GM21576 (cell line): ENCODE measurements at regions not wholly inside any gene's neighbourhood (a gene's known extent, or its start where the extent isn't known, plus 50 kb on each side); places are given as distances from the start of the nearest gene placed in this dataset.
"Not testable (repeated sequence)": the region's sequence is repeated elsewhere in the genome, so short reads cannot be mapped to it uniquely, and the experiment has no call there.

ENCODE experiments used
- ATAC-seq: cut with Tn5 transposase; IDR thresholded peaks from one replicate; pipeline ENCODE4 v1.9.1; 2021; ENCODE audit warnings: mild to moderate bottlenecking, moderate library complexity; ENCODE audit not compliant: unreplicated experiment

DNA sequence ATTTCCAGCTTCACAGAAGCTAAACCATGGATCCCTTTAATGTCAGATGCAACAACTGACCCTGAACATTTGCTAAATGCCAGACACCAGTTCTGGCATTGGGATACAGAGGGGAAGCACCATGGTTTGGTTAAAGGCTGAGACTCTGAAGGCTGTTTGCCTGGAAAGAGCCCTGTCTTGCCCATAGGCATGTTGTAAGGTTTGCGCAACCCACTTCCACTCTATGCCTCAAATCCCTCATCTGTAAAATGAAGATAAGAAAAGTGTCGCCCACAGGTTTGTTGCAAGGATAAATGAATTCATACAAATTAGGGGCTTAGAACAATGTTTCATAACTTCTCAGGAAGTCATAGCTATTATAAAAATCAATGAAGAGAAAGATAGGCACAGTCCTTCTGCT lies 380.9 kb upstream of the GYPC start:
- no peak for ATAC-seq

GRCh38 chr2:126276268-126276667 lies 379.7 kb upstream of the GYPC start:
- not testable (repeated sequence) for ATAC-seq

DNA sequence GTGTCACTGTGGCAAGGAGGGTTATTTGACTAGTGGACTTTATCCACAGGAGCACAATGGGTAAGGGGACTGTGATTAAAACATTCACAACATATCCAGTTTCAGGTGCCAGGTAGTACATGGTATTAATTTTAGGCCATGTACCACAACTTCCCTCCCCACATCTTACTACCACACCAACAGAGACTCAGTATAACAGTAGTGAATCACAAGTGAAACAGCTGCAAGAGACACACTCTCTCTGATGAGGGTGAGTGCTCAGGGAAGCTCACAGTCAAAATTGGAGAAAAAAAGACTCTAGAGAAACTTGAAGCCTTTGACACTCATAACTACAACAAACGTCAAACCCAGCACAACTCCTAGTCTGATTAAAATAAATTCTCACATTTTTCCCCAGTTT lies 367.6 kb upstream of the GYPC start:
- ATAC-seq: no peak

- not testable (repeated sequence) for ATAC-seq
Measured at GRCh38 chr2:126293962-126294361, 362.0 kb upstream of the GYPC start.

GRCh38 chr2:126299469-126299976 lies 356.4 kb upstream of the GYPC start:
- no peak for ATAC-seq

GRCh38 chr2:126300348-126300747 lies 355.6 kb upstream of the GYPC start:
- no peak for ATAC-seq

- no peak for ATAC-seq
Measured at GRCh38 chr2:126302043-126302442, 353.9 kb upstream of the GYPC start.

DNA sequence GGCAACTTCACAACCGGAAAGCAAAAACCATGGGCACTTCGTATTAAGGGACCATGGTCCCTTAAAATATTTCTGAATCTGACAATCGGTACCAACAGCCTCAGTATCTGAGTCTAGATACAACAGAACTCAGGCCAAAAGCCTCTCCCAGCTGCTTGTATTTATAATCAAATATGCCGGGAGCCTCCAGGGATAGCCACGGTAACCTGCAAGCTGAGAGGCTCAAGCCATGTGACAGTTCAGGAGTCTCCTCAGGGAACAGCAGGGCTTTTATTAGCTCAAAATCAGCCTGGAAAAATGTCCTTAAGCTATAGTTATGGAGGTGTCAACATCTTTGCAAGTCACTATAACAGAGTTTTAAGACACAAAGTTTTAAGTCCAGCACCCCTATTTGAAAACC lies 352.8 kb upstream of the GYPC start:
- no peak for ATAC-seq

DNA sequence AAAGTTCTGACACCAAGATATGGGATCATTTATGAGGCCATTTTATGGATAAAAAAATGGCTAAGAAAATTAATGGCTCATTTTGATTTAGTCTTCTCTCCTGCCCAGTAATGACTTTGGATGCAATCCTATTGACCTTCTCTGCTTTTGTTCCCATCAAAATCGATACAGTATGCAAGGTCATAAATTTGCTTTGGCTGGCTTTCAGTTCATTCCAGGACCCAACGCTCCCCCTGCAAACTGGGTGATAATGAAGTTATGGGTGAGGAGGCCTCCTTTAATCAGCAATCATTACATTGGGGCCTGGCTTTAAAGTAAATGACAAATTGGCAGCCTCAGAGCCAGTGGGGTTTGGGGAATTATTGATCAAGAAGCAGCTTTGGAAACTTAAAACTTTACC lies 351.8 kb upstream of the GYPC start:
- ATAC-seq: no peak

- ATAC-seq: no peak
Measured at GRCh38 chr2:126306539-126306938, 349.4 kb upstream of the GYPC start.

DNA sequence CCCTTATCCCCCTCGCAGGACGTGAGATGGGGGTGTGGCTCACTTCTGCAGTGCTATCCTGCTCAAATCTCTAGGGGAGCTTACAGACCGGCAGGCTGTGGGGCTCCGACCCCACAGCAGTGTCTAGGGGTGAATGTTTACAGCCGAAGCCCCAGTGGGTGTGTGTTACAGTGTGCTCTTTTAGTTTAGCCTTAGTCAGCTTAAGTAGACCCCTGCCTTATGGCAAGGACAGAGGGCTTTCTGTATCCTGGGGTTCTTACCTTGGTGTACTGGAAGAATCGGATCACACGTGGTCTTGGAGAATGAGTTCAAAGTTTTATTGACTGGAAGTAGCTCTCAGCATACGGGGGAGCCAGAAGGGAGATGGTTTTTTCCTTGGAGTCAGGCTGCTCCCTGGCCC lies 348.2 kb upstream of the GYPC start:
- ATAC-seq: no peak

- no peak for ATAC-seq
Measured at GRCh38 chr2:126309185-126309584, 346.8 kb upstream of the GYPC start.

DNA sequence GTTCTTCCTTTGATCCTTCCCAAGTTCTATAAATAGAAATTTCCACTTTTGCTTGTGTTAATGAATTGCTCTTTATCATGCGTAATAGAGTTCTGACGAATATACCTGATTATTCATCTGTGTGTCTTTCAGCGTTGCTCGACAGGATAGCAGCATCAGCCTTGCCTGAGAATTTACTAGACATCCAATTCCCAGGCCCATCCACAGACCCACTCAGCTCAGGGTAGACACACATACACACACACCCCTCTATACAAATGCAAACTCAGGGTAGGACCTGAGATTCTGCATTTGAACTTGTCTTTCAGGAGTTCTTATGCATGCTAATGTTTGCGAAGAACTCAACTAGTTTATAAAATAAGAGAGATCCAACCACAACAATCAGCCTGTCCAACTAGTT lies 343.4 kb upstream of the GYPC start:
- ATAC-seq: no peak

GRCh38 chr2:126315828-126316227 lies 340.1 kb upstream of the GYPC start:
- no peak for ATAC-seq

DNA sequence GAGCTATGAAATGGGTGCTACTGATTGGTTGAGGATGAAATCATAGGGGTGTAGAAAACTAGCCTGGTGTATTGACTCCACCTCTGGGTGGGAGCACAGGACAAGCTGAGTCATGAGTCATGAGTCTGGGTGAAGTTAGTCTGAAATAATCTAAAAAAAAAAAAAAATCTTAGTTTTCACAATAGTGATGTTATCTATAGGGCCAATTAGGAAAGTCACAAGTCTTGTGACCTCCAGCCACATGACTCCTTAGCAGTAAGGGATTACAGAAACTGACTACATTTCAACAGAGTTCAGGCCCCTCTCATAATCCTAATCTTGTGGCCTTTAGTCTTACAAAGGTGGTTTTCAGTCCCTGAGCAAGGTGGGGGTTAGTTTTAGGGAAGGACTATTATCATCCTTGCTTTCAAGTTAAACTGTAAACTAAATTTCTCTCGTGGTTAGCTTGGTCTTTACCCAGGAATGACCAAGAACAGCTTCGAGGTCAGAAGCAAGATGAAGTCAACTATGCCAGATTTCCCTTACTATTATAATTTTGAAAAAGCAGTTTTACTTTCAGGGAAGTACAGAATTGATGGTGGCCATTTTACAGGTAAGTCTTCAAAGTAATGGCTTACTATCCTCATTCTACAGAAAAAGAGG lies 338.0 kb upstream of the GYPC start:
- no peak for ATAC-seq

DNA sequence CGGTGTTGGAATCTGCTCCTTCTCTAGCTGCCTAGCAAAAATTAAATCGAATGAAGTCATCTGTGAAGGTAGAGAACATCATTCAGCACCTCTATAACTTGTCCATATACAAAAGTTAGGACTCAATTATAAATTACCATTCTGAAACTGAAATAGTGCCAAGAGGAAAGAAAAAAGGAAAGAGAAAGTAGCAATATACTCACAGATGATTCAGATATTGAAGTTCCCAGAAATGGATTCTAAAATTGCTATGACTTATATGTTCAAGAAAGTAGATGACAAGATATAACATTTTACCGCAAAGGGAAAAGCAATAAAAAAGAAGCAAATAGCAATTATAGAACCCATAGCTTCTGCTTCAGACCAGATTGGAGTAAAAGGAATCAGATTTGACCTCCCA lies 333.6 kb upstream of the GYPC start:
- no peak for ATAC-seq

GRCh38 chr2:126325202-126325601 lies 330.8 kb upstream of the GYPC start:
- ATAC-seq: no peak

DNA sequence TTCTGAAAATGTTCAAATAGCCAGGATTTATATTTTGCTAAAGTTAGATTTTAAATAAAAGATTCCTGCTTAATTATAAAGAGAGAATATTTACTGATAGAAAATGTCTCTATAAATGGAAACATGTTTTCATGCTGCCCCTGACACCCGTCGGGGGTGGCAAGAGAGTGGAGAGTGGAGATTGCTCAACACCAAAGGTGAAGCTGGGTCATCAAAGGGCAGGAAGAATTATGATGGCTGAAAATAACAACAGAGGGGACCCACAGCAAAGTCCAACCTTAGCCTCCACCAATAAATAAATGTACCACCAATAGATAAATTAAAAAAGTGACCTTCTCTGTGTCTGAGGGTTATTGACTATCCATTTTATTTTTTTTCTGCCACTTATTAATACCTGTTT lies 326.8 kb upstream of the GYPC start:
- no peak for ATAC-seq

DNA sequence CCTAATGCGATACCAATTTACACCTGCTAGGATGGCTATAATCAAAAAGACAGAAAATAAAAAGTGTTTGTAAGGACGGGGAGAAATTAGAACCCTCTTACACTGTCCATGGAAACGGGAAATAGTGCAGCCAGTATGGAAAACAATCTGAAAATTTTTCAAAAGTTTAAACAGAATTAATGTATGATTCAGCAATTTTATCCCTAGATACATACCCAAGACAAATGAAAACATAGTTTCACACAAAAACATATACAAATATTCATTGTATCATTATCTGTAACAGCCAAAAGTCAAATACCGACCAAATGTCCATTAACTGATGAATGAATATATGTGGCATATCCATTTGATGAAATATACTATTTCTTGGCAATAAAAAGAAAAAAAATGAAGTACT lies 313.5 kb upstream of the GYPC start:
- ATAC-seq: no peak

DNA sequence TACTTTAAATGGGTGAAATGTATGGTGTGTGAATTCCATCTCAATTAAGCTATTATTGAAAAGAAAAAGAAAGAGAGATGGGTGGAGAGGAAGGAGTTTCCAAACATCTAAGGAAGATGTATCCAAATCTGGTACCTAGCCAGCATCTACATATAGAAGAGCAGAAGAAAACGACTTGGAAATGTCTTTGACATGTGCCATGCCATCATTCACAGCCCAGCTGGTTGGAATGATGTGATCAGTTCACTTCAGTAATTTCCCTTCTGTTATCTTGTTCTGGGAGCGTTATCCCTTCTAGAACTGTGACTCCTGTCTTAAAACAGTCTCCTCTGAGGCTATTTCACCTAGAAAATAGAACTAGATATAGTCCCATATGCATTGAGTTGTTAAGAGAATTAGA lies 312.8 kb upstream of the GYPC start:
- no peak for ATAC-seq

GRCh38 chr2:126344493-126344892 lies 311.5 kb upstream of the GYPC start:
- peak; percentile 47 for ATAC-seq

GRCh38 chr2:126345691-126346090 lies 310.3 kb upstream of the GYPC start:
- ATAC-seq: no peak

DNA sequence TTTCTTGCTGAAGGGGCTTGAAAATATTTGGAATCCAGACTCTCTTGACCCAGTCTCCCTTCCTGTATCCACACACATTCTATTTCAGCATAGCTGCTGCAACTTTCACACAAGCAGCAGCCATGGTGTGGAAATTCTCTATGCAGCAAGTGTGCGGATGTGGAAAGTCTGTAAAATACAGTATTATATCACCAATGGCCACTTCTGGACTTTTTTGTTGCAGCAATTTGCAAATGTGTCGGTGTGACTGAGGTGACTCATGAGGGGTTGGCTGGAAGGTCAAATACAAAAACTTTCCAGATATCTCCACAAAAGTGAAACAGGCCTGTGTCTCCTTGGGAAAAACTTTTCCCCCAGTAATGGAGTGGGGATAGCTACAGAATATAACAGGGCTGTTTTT lies 299.3 kb upstream of the GYPC start:
- no peak for ATAC-seq
